WTC11 (cell line): ENCODE measurements at regions not wholly inside any gene's neighbourhood (a gene's known extent, or its start where the extent isn't known, plus 50 kb on each side); places are given as distances from the start of the nearest gene placed in this dataset.

Source experiments
- ELF4 ChIP-seq: sonication (generic); formaldehyde crosslinking; IDR thresholded peaks from 2 replicates; pipeline ENCODE4 v1.8.1; 2022; ENCODE audit warnings: low read depth, mild to moderate bottlenecking, moderate library complexity, missing genetic modification reagents
- ETV6 ChIP-seq: sonication (generic); formaldehyde crosslinking; IDR thresholded peaks from 2 replicates; pipeline ENCODE4 v1.8.1; 2022; ENCODE audit warnings: mild to moderate bottlenecking, missing genetic modification reagents
- KAT7 ChIP-seq: sonication (generic); formaldehyde crosslinking; IDR thresholded peaks from 2 replicates; pipeline ENCODE4 v1.8.1; 2023; ENCODE audit warnings: missing genetic modification reagents, mild to moderate bottlenecking, borderline replicate concordance
- TF ChIP-seq, protein P1 (sequence below): fragments of 200-600 bp; IDR thresholded peaks from 2 replicates; pipeline ENCODE4 v1.8.0; 2022; ENCODE audit warnings: antibody characterized with exemption
- TF ChIP-seq, protein P2 (sequence below): sonication (generic); formaldehyde crosslinking; IDR thresholded peaks from 2 replicates; pipeline ENCODE4 v1.8.0; 2022; ENCODE audit warnings: mild to moderate bottlenecking, missing genetic modification reagents
- TF ChIP-seq, protein P3 (sequence below): fragments of 250-450 bp; sonication (Bioruptor Pico); IDR thresholded peaks from 2 replicates; pipeline ENCODE4 v1.9.0; 2021; ENCODE audit warnings: mild to moderate bottlenecking
- TF ChIP-seq, protein P4 (sequence below): sonication (generic); formaldehyde crosslinking; IDR thresholded peaks from 2 replicates; pipeline ENCODE4 v1.8.1; 2022; ENCODE audit warnings: low read depth, missing genetic modification reagents, borderline replicate concordance
- TF ChIP-seq, protein P5 (sequence below): sonication (generic); formaldehyde crosslinking; IDR thresholded peaks from 2 replicates; pipeline ENCODE4 v1.8.1; 2022; ENCODE audit warnings: missing genetic modification reagents, borderline replicate concordance

DNA sequence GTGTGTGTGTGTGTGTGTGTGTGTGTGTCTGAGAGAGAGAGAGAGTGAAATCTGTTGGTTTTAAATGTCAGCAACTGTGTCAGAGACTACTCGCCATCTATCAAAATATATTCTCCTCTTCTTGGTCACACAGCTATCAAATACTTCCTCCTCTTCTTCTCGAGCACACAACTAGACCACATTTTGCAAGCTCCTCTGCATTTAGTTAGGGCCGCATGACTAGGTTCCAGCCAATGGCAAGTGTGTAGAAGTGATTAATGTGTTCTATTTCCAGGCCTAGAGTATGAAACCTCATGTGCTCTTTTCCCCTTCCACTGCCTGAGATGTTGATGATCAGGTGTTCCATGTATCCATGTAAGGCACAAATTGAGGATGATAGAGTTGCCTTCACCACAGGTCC, 278.5 kb upstream of the MARCKS start:
- TF ChIP-seq, protein P1, sequence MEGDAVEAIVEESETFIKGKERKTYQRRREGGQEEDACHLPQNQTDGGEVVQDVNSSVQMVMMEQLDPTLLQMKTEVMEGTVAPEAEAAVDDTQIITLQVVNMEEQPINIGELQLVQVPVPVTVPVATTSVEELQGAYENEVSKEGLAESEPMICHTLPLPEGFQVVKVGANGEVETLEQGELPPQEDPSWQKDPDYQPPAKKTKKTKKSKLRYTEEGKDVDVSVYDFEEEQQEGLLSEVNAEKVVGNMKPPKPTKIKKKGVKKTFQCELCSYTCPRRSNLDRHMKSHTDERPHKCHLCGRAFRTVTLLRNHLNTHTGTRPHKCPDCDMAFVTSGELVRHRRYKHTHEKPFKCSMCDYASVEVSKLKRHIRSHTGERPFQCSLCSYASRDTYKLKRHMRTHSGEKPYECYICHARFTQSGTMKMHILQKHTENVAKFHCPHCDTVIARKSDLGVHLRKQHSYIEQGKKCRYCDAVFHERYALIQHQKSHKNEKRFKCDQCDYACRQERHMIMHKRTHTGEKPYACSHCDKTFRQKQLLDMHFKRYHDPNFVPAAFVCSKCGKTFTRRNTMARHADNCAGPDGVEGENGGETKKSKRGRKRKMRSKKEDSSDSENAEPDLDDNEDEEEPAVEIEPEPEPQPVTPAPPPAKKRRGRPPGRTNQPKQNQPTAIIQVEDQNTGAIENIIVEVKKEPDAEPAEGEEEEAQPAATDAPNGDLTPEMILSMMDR, result no peak
- TF ChIP-seq KAT7 (CRISPR knock-in tag), result no peak
- TF ChIP-seq, protein P2, sequence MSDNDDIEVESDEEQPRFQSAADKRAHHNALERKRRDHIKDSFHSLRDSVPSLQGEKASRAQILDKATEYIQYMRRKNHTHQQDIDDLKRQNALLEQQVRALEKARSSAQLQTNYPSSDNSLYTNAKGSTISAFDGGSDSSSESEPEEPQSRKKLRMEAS (CRISPR knock-in tag), result no peak
- TF ChIP-seq, protein P3, sequence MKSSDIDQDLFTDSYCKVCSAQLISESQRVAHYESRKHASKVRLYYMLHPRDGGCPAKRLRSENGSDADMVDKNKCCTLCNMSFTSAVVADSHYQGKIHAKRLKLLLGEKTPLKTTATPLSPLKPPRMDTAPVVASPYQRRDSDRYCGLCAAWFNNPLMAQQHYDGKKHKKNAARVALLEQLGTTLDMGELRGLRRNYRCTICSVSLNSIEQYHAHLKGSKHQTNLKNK (CRISPR knock-in tag), result no peak
- TF ChIP-seq ETV6 (CRISPR knock-in tag), result no peak
- TF ChIP-seq, protein P4, sequence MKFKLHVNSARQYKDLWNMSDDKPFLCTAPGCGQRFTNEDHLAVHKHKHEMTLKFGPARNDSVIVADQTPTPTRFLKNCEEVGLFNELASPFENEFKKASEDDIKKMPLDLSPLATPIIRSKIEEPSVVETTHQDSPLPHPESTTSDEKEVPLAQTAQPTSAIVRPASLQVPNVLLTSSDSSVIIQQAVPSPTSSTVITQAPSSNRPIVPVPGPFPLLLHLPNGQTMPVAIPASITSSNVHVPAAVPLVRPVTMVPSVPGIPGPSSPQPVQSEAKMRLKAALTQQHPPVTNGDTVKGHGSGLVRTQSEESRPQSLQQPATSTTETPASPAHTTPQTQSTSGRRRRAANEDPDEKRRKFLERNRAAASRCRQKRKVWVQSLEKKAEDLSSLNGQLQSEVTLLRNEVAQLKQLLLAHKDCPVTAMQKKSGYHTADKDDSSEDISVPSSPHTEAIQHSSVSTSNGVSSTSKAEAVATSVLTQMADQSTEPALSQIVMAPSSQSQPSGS (CRISPR knock-in tag), result no peak
- TF ChIP-seq, protein P5, sequence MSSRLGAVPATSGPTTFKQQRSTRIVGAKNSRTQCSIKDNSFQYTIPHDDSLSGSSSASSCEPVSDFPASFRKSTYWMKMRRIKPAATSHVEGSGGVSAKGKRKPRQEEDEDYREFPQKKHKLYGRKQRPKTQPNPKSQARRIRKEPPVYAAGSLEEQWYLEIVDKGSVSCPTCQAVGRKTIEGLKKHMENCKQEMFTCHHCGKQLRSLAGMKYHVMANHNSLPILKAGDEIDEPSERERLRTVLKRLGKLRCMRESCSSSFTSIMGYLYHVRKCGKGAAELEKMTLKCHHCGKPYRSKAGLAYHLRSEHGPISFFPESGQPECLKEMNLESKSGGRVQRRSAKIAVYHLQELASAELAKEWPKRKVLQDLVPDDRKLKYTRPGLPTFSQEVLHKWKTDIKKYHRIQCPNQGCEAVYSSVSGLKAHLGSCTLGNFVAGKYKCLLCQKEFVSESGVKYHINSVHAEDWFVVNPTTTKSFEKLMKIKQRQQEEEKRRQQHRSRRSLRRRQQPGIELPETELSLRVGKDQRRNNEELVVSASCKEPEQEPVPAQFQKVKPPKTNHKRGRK (CRISPR knock-in tag), result no peak
- TF ChIP-seq ELF4, result no peak
